ENCODE measurements at regions not wholly inside any gene's neighbourhood (a gene's known extent, or its start where the extent isn't known, plus 50 kb on each side); places are given as distances from the start of the nearest gene placed in this dataset.

DNA sequence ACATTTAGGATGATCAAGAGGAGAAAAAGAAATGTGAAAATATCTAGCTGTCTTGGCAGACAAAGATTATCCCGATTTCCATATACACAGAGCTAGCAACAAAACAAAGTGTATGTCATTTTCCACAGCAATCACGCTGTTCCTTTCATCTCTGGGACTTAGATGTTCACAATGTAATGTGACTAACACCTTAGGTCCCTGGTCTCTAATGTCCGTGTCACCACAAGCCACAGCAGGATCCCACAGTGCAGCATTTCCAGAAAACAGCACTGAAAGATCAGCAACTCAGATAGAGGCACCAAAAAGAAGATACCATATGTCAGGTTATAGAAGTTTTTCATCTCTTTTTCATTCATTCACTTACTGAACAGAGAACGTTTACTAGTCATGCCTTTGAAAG, 118.0 kb upstream of the TNPO1 start:
- no peak for TF ChIP-seq CTCF (conservative IDR thresholded peaks at IDR 0.05)
- no peaks in the 10 kb centered on the region for H3K9me3 ChIP-seq (ENCODE audit: control insufficient read depth, low read depth, low read length)
- no peak overlapping the region for H3K14ac ChIP-seq (ENCODE audit: insufficient read depth, low read length)
- no peaks in the 10 kb centered on the region for H3K27me3 ChIP-seq (ENCODE audit: insufficient read depth, low read length)
- H3K4me3 Mint-ChIP-seq: no peak overlapping the region
- H3K4me1 Mint-ChIP-seq: 0 out of 4 replicates have a peak, but pooled peaks cover 0 to 5% of the 10 kb centered on the region in 2 experiments
- no CpG with 5 or more reads among the region's 4 CpGs for WGBS (ENCODE audit: extremely low coverage, insufficient read length, low lambda C conversion rate)
- H4K8ac ChIP-seq (replicated peaks; ENCODE audit: insufficient read length, low read depth, low read length): no peak overlapping the region
- H3K9me3 Mint-ChIP-seq: peaks cover 2% of the 10 kb centered on the region in 2 experiments; a peak in 3 of 5 replicates
- H3K18ac ChIP-seq (ENCODE audit: insufficient read length, low read depth, low read length): no peak overlapping the region
- H3K23me2 ChIP-seq (ENCODE audit: insufficient read length, low read depth, low read length, poor library complexity, severe bottlenecking): no peaks in the 10 kb centered on the region
- H3K27ac Mint-ChIP-seq: no peak overlapping the region
- H3K56ac ChIP-seq (ENCODE audit: insufficient read length, low read depth, low read length): no peak overlapping the region
- no peak for DNase-seq
- H3K27me3 Mint-ChIP-seq (ENCODE audit: low read depth): peaks cover 1% of the 10 kb centered on the region
- H3K23ac ChIP-seq (ENCODE audit: insufficient read length, low read depth, low read length): no peak overlapping the region
- H2BK20ac ChIP-seq (ENCODE audit: low read depth, low read length, poor library complexity, severe bottlenecking): no peak overlapping the region
- H4K5ac ChIP-seq (ENCODE audit: insufficient read length, low read depth, low read length): no peak overlapping the region
- no peak overlapping the region for H4K91ac ChIP-seq (ENCODE audit: insufficient read length, low read depth, low read length)
- H3K4me2 ChIP-seq (ENCODE audit: insufficient read depth, insufficient read length, low read length): no peak overlapping the region
- H3K4ac ChIP-seq (ENCODE audit: low read depth, low read length): no peak overlapping the region
- no peaks in the 10 kb centered on the region for H3K79me1 ChIP-seq (ENCODE audit: insufficient read depth, low read depth, low read length, poor library complexity, severe bottlenecking)
- no peak overlapping the region for H2AK5ac ChIP-seq (ENCODE audit: insufficient read length, low read length)
- H2BK12ac ChIP-seq (ENCODE audit: insufficient read length, low read depth, low read length): no peak overlapping the region
- H3K9ac ChIP-seq (ENCODE audit: extremely low read depth, insufficient read length, low read length): no peak overlapping the region
- H3K4me1 ChIP-seq (ENCODE audit: insufficient read depth, low read length): no peaks in the 10 kb centered on the region
- no peak overlapping the region for H3T11ph ChIP-seq (ENCODE audit: low read length)
- no peak overlapping the region for H2BK120ac ChIP-seq (ENCODE audit: low read depth, low read length, poor library complexity, severe bottlenecking)
- no peaks in the 10 kb centered on the region for H3K79me2 ChIP-seq (ENCODE audit: insufficient read depth, low read length)
- H3K36me3 Mint-ChIP-seq (ENCODE audit: insufficient read depth in 1 of 3, low read depth in 3 of 3): peaks cover 0 to 2% (median 0%) of the 10 kb centered on the region in 3 experiments; a peak in 1 of 7 replicates
- no peak overlapping the region for H3K27ac ChIP-seq (ENCODE audit: insufficient read length, low read depth, low read length)
- no peak overlapping the region for H2BK15ac ChIP-seq (ENCODE audit: low read depth, low read length)
- no peak overlapping the region for H2AFZ ChIP-seq (ENCODE audit: low read length)
- no peaks in the 10 kb centered on the region for H4K20me1 ChIP-seq (ENCODE audit: control insufficient read depth, insufficient read depth, insufficient read length)
- no peak overlapping the region for H2BK5ac ChIP-seq (ENCODE audit: insufficient read length, low read length)

Data from H9 (cell line).